ENCODE measurements at regions not wholly inside any gene's neighbourhood (a gene's known extent, or its start where the extent isn't known, plus 50 kb on each side); places are given as distances from the start of the nearest gene placed in this dataset.

DNA sequence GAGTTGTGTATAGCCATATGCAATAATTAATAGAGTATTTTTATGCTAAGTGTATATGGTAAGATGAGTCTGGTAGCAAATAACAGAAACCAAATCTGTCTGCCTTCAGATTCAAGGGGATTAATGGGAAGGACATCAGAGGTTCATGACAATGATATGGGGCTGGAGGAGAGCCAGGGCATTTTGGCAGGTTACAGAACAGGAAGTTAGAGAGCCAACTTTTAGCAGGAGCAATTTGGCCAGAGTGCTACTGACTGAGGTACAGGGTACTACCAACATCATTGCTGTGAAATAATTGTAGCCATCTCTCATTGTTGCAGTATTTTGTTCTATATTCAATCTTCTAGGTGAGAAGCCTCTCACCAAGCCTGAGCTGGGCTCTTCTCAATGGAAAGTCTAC is 210.9 kb upstream of the FAM47A start:
- Histone ChIP-seq H3K36me3 (ENCODE audit: control insufficient read depth, insufficient read depth, low read length) (no peaks in the 10 kb centered on the region), H3K9ac (ENCODE audit: extremely low read depth, low read length, poor library complexity, severe bottlenecking) (no peak overlapping the region), H3K27ac (ENCODE audit: low read depth, low read length) (no peak overlapping the region), H3K27me3 (ENCODE audit: control insufficient read depth, insufficient read depth, low read length, poor library complexity, severe bottlenecking) (no peaks in the 10 kb centered on the region), H3K4me1 (ENCODE audit: control insufficient read depth, insufficient read depth, low read length) (no peaks in the 10 kb centered on the region), H3K4me3 (ENCODE audit: low read length) (no peak overlapping the region), H3K9me3 (ENCODE audit: control insufficient read depth, low read length) (no peaks in the 10 kb centered on the region)
- no peaks in the 10 kb centered on the region for H3K27me3 Mint-ChIP-seq (ENCODE audit: insufficient read depth)
- TF ChIP-seq, protein P1, sequence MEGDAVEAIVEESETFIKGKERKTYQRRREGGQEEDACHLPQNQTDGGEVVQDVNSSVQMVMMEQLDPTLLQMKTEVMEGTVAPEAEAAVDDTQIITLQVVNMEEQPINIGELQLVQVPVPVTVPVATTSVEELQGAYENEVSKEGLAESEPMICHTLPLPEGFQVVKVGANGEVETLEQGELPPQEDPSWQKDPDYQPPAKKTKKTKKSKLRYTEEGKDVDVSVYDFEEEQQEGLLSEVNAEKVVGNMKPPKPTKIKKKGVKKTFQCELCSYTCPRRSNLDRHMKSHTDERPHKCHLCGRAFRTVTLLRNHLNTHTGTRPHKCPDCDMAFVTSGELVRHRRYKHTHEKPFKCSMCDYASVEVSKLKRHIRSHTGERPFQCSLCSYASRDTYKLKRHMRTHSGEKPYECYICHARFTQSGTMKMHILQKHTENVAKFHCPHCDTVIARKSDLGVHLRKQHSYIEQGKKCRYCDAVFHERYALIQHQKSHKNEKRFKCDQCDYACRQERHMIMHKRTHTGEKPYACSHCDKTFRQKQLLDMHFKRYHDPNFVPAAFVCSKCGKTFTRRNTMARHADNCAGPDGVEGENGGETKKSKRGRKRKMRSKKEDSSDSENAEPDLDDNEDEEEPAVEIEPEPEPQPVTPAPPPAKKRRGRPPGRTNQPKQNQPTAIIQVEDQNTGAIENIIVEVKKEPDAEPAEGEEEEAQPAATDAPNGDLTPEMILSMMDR (conservative IDR thresholded peaks at IDR 0.05): no peak
- no peak for DNase-seq
- H3K27ac Mint-ChIP-seq: no peak overlapping the region
- H3K4me3 Mint-ChIP-seq: no peak overlapping the region
- no peaks in the 10 kb centered on the region for H3K36me3 Mint-ChIP-seq (ENCODE audit: low read depth)
- no peaks in the 10 kb centered on the region for H3K9me3 Mint-ChIP-seq
- peaks cover 3% of the 10 kb centered on the region for H3K4me1 Mint-ChIP-seq

DNA sequence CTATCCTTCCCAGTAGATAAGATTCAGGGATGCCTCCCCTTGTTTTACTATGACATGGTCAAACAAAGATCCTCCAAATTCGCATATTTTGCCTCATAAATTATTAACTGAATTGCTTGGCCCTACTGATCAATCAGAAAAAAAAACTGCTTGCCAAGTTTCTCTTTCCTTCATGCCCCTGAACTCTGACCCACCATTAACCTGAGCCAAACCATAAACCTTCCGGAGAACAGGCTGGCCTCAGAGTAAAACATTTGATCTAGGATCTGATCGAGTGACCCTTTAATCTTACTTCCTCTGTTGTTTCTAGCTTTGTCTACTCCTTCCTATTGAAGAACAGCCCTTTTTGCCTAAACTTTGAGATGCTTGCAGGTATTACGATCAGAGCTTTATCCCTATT is 209.7 kb upstream of the FAM47A start:
- DNase-seq: no peak
- Histone ChIP-seq H3K4me3 (ENCODE audit: low read length) (no peak overlapping the region), H3K27ac (ENCODE audit: low read depth, low read length) (no peak overlapping the region), H3K27me3 (ENCODE audit: control insufficient read depth, insufficient read depth, low read length, poor library complexity, severe bottlenecking) (no peaks in the 10 kb centered on the region), H3K36me3 (ENCODE audit: control insufficient read depth, insufficient read depth, low read length) (no peaks in the 10 kb centered on the region), H3K9ac (ENCODE audit: extremely low read depth, low read length, poor library complexity, severe bottlenecking) (no peak overlapping the region), H3K9me3 (ENCODE audit: control insufficient read depth, low read length) (no peaks in the 10 kb centered on the region), H3K4me1 (ENCODE audit: control insufficient read depth, insufficient read depth, low read length) (no peaks in the 10 kb centered on the region)
- TF ChIP-seq, protein P1 (conservative IDR thresholded peaks at IDR 0.05): no peak
- no peaks in the 10 kb centered on the region for H3K36me3 Mint-ChIP-seq (ENCODE audit: low read depth)
- WGBS, 2 experiments (ENCODE audit: insufficient coverage in 1 of 2, insufficient read length in 1 of 2): 86 to 100% methylated on average over 1 to 4 of the region's 4 CpGs
- peaks cover 4% of the 10 kb centered on the region for H3K4me1 Mint-ChIP-seq
- no peaks in the 10 kb centered on the region for H3K27me3 Mint-ChIP-seq (ENCODE audit: insufficient read depth)
- no peak overlapping the region for H3K27ac Mint-ChIP-seq
- H3K4me3 Mint-ChIP-seq: no peak overlapping the region
- peaks cover 2% of the 10 kb centered on the region for H3K9me3 Mint-ChIP-seq

DNA sequence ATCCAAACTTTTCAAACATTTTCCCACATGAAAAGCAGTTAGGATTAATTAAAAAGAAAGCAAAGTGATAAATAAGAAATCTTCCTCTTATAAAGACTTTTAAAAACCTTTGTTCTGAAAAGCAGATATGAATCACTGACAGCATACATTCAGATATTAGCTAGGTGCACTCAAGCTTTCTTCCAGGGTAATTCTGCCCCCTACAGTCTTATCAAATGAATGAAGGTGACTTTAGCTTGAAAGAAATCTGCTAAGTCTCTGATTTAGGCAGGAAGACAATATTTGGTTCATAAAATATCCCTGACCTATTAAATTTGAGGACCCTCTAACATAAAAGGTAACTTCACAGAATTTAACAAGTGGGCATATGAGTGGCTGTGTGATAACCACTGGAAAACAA is 209.1 kb upstream of the FAM47A start:
- peaks cover 9% of the 10 kb centered on the region for H3K4me1 Mint-ChIP-seq
- Histone ChIP-seq H3K4me1 (ENCODE audit: control insufficient read depth, insufficient read depth, low read length) (no peaks in the 10 kb centered on the region), H3K9ac (ENCODE audit: extremely low read depth, low read length, poor library complexity, severe bottlenecking) (no peak overlapping the region), H3K4me3 (ENCODE audit: low read length) (no peak overlapping the region), H3K36me3 (ENCODE audit: control insufficient read depth, insufficient read depth, low read length) (no peaks in the 10 kb centered on the region), H3K27me3 (ENCODE audit: control insufficient read depth, insufficient read depth, low read length, poor library complexity, severe bottlenecking) (no peaks in the 10 kb centered on the region), H3K27ac (ENCODE audit: low read depth, low read length) (no peak overlapping the region), H3K9me3 (ENCODE audit: control insufficient read depth, low read length) (no peaks in the 10 kb centered on the region)
- no peaks in the 10 kb centered on the region for H3K36me3 Mint-ChIP-seq (ENCODE audit: low read depth)
- TF ChIP-seq, protein P1 (conservative IDR thresholded peaks at IDR 0.05): peak; percentile 79
- H3K9me3 Mint-ChIP-seq: peaks cover 8% of the 10 kb centered on the region
- no peak overlapping the region for H3K4me3 Mint-ChIP-seq
- no peak for DNase-seq
- H3K27me3 Mint-ChIP-seq (ENCODE audit: insufficient read depth): no peaks in the 10 kb centered on the region
- no peak overlapping the region for H3K27ac Mint-ChIP-seq
